H1 (cell line): ENCODE measurements at regions not wholly inside any gene's neighbourhood (a gene's known extent, or its start where the extent isn't known, plus 50 kb on each side); places are given as distances from the start of the nearest gene placed in this dataset.

ENCODE experiments used
- CEBPB ChIP-seq: IDR thresholded peaks from 2 replicates; pipeline ENCODE4 v1.6.1; 2012; ENCODE audit warnings: low read depth, low read length
- HDAC2 ChIP-seq, 2 experiments: fragments of 300-600 bp in 1 of 2; sonication (generic) in 1 of 2; IDR thresholded peaks; 2 replicates each; pipeline ENCODE4 v1.6.1; 2011 to 2012; ENCODE audit warnings: low read depth in 2 of 2, low read length in 2 of 2, mild to moderate bottlenecking in 2 of 2, moderate library complexity in 2 of 2, borderline replicate concordance in 1 of 2, inconsistent platforms in 1 of 2
- SAP30 ChIP-seq: fragments of 300-600 bp; sonication (generic); IDR thresholded peaks from 2 replicates; pipeline ENCODE4 v1.7.1; 2012; ENCODE audit warnings: low read length, moderate library complexity, mild to moderate bottlenecking, inconsistent platforms; ENCODE audit not compliant: insufficient read depth, insufficient replicate concordance
- SIX5 ChIP-seq: IDR thresholded peaks from 2 replicates; pipeline ENCODE4 v1.6.1; 2011; ENCODE audit warnings: mild to moderate bottlenecking, low read depth, low read length
- TCF12 ChIP-seq: IDR thresholded peaks from 2 replicates; pipeline ENCODE4 v1.6.1; 2011; ENCODE audit warnings: low read depth, mild to moderate bottlenecking, low read length

GRCh38 chr7:23968791-23969190 lies 258.8 kb downstream of the STK31 start (continued):
- TF ChIP-seq SAP30, result no peak
- no peak for TF ChIP-seq HDAC2 (IDR thresholded peaks at IDR 0.05; ENCODE audit: borderline replicate concordance in 1 of 2, low read depth in 2 of 2, low read length in 2 of 2)
- no peak for TF ChIP-seq CEBPB
- no peak for TF ChIP-seq SIX5
- TF ChIP-seq TCF12, result no peak
- TF ChIP-seq, all 59 proteins: peak for 0
